Osteoblast (primary cell): ENCODE measurements at regions not wholly inside any gene's neighbourhood (a gene's known extent, or its start where the extent isn't known, plus 50 kb on each side); places are given as distances from the start of the nearest gene placed in this dataset.
A peak's percentile ranks its signal among the peaks of the same experiment; 100 is the strongest.

Experiments used
- DNase-seq: peaks from one replicate; pipeline ENCODE4 v3.0.0; 2011; ENCODE audit warnings: low spot score, mixed read lengths; ENCODE audit not compliant: insufficient read length; ENCODE audit errors: missing footprints
- H2AFZ ChIP-seq: 2 replicates; pipeline ENCODE4 v1.6.0; 2011; ENCODE audit warnings: mild to moderate bottlenecking, low read length
- H3K27ac ChIP-seq: 2 replicates; pipeline ENCODE4 v1.5.1; 2011; ENCODE audit warnings: mild to moderate bottlenecking, low read depth, low read length, moderate library complexity
- H3K27me3 ChIP-seq: 2 replicates; pipeline ENCODE4 v1.6.0; 2012; ENCODE audit warnings: mild to moderate bottlenecking, control low read depth, inconsistent platforms, low read length, moderate library complexity; ENCODE audit not compliant: insufficient read depth
- H3K36me3 ChIP-seq: 2 replicates; pipeline ENCODE4 v1.5.1; 2011; ENCODE audit warnings: mild to moderate bottlenecking, low read length, control low read depth, moderate library complexity; ENCODE audit not compliant: insufficient read depth
- H3K4me1 ChIP-seq: 2 replicates; pipeline ENCODE4 v1.5.1; 2011; ENCODE audit warnings: mild to moderate bottlenecking, low read length, control low read depth, moderate library complexity; ENCODE audit not compliant: insufficient read depth
- H3K4me2 ChIP-seq: 2 replicates; pipeline ENCODE4 v1.6.0; 2011; ENCODE audit warnings: mild to moderate bottlenecking, low read length; ENCODE audit not compliant: insufficient read depth
- H3K4me3 ChIP-seq: fragments of 200-600 bp; sonication (generic); 3 replicates; pipeline ENCODE4 v1.5.1; 2012; ENCODE audit warnings: mild to moderate bottlenecking, low read length, inconsistent platforms; ENCODE audit not compliant: insufficient read depth
- H3K79me2 ChIP-seq: 2 replicates; pipeline ENCODE4 v1.6.0; 2012; ENCODE audit warnings: mild to moderate bottlenecking, low read length, control low read depth, inconsistent platforms; ENCODE audit not compliant: insufficient read depth
- H3K9me3 ChIP-seq: 2 replicates; pipeline ENCODE4 v1.5.1; 2011; ENCODE audit warnings: low read depth, low read length, control low read depth
- H4K20me1 ChIP-seq: 2 replicates; pipeline ENCODE4 v1.6.0; 2012; ENCODE audit warnings: mild to moderate bottlenecking, low read length, control low read depth; ENCODE audit not compliant: insufficient read depth
- CTCF ChIP-seq: IDR thresholded peaks from 2 replicates; pipeline ENCODE4 v1.5.1; 2011; ENCODE audit warnings: mild to moderate bottlenecking, low read depth, low read length, moderate library complexity; ENCODE audit errors: extremely low read depth

- no peak for DNase-seq
- Histone ChIP-seq H4K20me1 (no peaks in the 10 kb centered on the region), H3K36me3 (no peaks in the 10 kb centered on the region), H3K4me1 (peaks cover 21% of the 10 kb centered on the region), H3K27me3 (no peaks in the 10 kb centered on the region), H2AFZ (no peak overlapping the region), H3K4me2 (no peak overlapping the region), H3K9me3 (no peaks in the 10 kb centered on the region), H3K79me2 (no peaks in the 10 kb centered on the region), H3K4me3 (no peak overlapping the region), H3K27ac (no peak overlapping the region)
- no peak for TF ChIP-seq CTCF
These were observed 102.7 kb downstream of the DACT1 start for GRCh38 chr14:58740379-58740935.

GRCh38 chr14:58744801-58745394 lies 107.1 kb downstream of the DACT1 start:
- Histone ChIP-seq H3K27me3 (no peaks in the 10 kb centered on the region), H3K27ac (no peak overlapping the region), H2AFZ (no peak overlapping the region), H3K36me3 (no peaks in the 10 kb centered on the region), H3K4me1 (peaks cover 36% of the 10 kb centered on the region), H3K4me2 (no peak overlapping the region), H4K20me1 (no peaks in the 10 kb centered on the region), H3K4me3 (no peak overlapping the region), H3K9me3 (no peaks in the 10 kb centered on the region), H3K79me2 (no peaks in the 10 kb centered on the region)
- TF ChIP-seq CTCF: no peak
- DNase-seq: no peak

- no peaks in the 10 kb centered on the region for H3K9me3 ChIP-seq
- no peaks in the 10 kb centered on the region for H3K79me2 ChIP-seq
- peaks cover 36% of the 10 kb centered on the region for H3K4me1 ChIP-seq
- TF ChIP-seq CTCF: no peak
- H3K4me3 ChIP-seq: no peak overlapping the region
- no peaks in the 10 kb centered on the region for H3K27me3 ChIP-seq
- H4K20me1 ChIP-seq: no peaks in the 10 kb centered on the region
- H3K27ac ChIP-seq: no peak overlapping the region
- H2AFZ ChIP-seq: no peak overlapping the region
- H3K4me2 ChIP-seq: peak overlapping the region; percentile 25
- H3K36me3 ChIP-seq: no peaks in the 10 kb centered on the region
- DNase-seq: peak; percentile 56
These were observed 108.5 kb downstream of the DACT1 start for GRCh38 chr14:58746261-58746660.

GRCh38 chr14:58746701-58747100 lies 108.9 kb downstream of the DACT1 start:
- peak overlapping the region; percentile 15 for H3K4me2 ChIP-seq
- H3K4me1 ChIP-seq: peaks cover 36% of the 10 kb centered on the region
- no peak for TF ChIP-seq CTCF
- no peaks in the 10 kb centered on the region for H3K27me3 ChIP-seq
- no peaks in the 10 kb centered on the region for H3K79me2 ChIP-seq
- no peak overlapping the region for H2AFZ ChIP-seq
- peak overlapping the region; percentile 45 for H3K27ac ChIP-seq
- H3K4me3 ChIP-seq: no peak overlapping the region
- H4K20me1 ChIP-seq: no peaks in the 10 kb centered on the region
- H3K36me3 ChIP-seq: no peaks in the 10 kb centered on the region
- peak; percentile 5 for DNase-seq
- no peaks in the 10 kb centered on the region for H3K9me3 ChIP-seq
